ENCODE measurements at regions not wholly inside any gene's neighbourhood (a gene's known extent, or its start where the extent isn't known, plus 50 kb on each side); places are given as distances from the start of the nearest gene placed in this dataset.

DNA sequence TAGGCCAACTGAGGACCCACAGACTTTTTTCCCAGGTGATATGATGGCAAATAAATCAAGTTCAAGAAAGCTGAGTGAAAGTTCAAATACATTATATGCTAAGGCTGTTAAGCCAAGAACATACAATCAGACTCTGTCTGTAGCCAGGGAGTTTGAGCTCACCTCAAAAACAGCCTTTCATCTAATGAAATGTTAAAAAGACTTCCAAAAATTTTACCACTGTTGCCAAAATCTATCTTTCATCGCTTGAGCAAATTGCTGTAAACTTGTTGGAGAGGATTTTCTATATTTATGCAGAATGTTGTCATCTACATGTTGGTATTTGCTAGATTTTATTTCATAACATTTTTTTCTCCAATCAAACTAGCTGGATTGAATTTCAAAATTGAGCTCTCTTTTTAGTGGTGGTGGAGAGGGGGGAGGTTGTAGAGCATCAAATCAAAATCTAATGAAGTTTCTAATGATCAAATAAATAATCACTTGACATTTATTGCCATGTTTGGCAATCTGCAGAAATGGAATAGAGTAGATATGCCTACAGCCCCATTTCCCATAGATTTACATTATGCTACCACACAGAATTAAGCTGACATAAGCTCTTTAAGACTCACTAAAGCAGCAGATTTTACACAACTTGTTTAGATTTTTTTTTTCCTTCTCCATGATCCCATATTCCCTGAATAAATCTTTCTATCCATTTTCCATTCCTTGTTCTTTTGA is 828.9 kb upstream of the ZNF608 start:
- no peaks in the 10 kb centered on the region for H3K9me3 ChIP-seq
- DNase-seq: no peak
- intact Hi-C loops (cut with DNase I): no loop called here
- 85 to 91% methylated on average over 1 of the region's 1 CpG for WGBS, 2 donors
- H3K27me3 ChIP-seq: no peaks in the 10 kb centered on the region
- H3K27ac ChIP-seq: no peak overlapping the region
- no peak overlapping the region for H3K4me3 ChIP-seq (replicated peaks in 1 of 3)
- TF ChIP-seq POLR2A (IDR thresholded peaks at IDR 0.05): no peak
- TF ChIP-seq, protein P1, sequence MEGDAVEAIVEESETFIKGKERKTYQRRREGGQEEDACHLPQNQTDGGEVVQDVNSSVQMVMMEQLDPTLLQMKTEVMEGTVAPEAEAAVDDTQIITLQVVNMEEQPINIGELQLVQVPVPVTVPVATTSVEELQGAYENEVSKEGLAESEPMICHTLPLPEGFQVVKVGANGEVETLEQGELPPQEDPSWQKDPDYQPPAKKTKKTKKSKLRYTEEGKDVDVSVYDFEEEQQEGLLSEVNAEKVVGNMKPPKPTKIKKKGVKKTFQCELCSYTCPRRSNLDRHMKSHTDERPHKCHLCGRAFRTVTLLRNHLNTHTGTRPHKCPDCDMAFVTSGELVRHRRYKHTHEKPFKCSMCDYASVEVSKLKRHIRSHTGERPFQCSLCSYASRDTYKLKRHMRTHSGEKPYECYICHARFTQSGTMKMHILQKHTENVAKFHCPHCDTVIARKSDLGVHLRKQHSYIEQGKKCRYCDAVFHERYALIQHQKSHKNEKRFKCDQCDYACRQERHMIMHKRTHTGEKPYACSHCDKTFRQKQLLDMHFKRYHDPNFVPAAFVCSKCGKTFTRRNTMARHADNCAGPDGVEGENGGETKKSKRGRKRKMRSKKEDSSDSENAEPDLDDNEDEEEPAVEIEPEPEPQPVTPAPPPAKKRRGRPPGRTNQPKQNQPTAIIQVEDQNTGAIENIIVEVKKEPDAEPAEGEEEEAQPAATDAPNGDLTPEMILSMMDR (IDR thresholded peaks at IDR 0.05): no peak
- H3K4me1 ChIP-seq: peaks cover 15 to 25% of the 10 kb centered on the region in 2 donors
- H3K36me3 ChIP-seq: no peaks in the 10 kb centered on the region

DNA sequence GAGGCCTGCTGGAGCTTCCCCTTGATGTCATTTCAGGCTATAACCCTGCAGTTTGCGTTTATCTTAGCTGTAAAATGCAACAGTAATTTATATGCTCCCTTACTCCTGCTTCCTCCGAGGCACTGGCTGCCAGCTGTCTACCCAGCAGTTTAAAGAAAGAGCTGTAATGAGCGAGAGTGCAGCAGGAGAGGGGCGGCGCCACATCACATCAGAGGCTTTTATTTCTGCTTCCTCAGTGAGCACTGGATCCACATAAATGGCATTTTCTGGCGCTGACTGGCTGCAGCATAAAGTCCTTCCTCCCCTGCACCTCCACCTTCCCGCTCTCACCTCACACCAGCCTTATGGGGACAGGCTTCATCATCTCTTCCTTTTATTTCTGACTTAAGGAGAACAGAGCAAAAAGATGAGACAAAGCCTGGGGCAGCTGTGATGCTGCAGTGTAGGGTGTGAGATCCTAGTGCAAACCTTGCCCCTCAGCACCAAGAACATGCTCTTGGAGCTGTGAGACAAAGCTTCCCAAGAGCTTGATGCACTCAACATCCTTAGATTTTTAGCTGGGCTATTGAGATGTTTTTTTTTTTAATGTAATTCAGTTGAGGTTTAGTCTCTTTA is 829.6 kb upstream of the ZNF608 start:
- no peak overlapping the region for H3K4me3 ChIP-seq (replicated peaks in 1 of 3)
- H3K36me3 ChIP-seq: no peaks in the 10 kb centered on the region
- intact Hi-C loops (cut with DNase I): no loop called here
- H3K9me3 ChIP-seq: no peaks in the 10 kb centered on the region
- 45 to 54% methylated on average over 7 of the region's 7 CpGs for whole genome bisulfite sequencing, 2 donors
- H3K27me3 ChIP-seq: no peaks in the 10 kb centered on the region
- H3K4me1 ChIP-seq: peaks cover 15 to 31% of the 10 kb centered on the region in 2 donors
- peak overlapping the region in 1 of 3 donors; percentile 10 for H3K27ac ChIP-seq
- no peak for TF ChIP-seq POLR2A (IDR thresholded peaks at IDR 0.05)
- TF ChIP-seq, protein P1 (IDR thresholded peaks at IDR 0.05): no peak
- peak; percentile 6 to 23 for DNase-seq

DNA sequence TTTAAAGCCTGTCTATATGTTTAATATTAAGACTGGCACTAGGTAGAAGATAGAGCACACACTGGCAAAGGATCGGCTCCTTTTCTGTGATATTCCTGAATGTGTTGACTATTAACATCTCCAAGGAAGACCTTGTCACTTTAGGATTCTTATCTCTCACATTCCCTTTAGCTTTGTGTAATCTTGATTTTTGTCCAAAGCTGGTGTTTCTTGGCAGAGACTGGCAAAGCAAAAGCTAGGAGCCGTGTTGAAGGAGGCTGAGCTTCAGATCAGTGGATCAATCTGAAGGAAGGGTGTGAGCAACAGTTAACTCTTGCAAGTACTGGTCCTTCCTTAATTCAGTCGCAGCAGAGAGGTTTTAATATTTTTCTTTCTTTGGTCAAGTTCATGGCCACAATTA is 830.4 kb upstream of the ZNF608 start:
- DNase-seq: peak in 1 of 2 donors; percentile 18
- Histone ChIP-seq H3K27me3 (no peaks in the 10 kb centered on the region), H3K27ac (peak overlapping the region in 1 of 3 donors; percentile 10), H3K4me1 (peaks cover 19 to 34% of the 10 kb centered on the region in 2 donors), H3K9me3 (no peaks in the 10 kb centered on the region), H3K36me3 (no peaks in the 10 kb centered on the region), H3K4me3 (replicated peaks in 1 of 3) (no peak overlapping the region)
- 33 to 45% methylated on average over 3 of the region's 3 CpGs for WGBS, 2 donors
- intact Hi-C loops (cut with DNase I): no loop called here
- no peak for TF ChIP-seq POLR2A (IDR thresholded peaks at IDR 0.05)
- TF ChIP-seq, protein P1 (IDR thresholded peaks at IDR 0.05): no peak

DNA sequence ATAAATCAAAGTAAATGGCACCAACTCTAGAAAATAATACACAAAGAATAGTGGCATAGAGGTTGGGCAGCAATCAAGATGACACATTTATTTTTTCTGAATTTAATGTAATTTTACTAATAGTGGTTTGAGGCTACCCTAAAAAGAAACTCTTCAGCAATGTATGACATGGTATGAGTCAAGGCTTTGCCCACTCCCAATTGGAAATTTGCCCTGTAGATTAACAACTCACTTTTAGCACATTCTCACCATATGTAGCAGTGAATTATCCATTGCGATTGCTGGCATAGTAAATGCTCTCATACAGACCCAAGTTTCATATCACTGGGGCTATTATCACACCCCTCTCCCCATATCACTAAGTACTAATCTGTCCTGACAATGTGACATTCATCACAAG is 832.1 kb upstream of the ZNF608 start:
- WGBS, 2 donors: 91 to 97% methylated on average over 1 of the region's 1 CpG
- Histone ChIP-seq H3K27ac (no peak overlapping the region), H3K36me3 (no peaks in the 10 kb centered on the region), H3K4me1 (peaks cover 25 to 47% of the 10 kb centered on the region in 2 donors), H3K27me3 (no peaks in the 10 kb centered on the region), H3K4me3 (replicated peaks in 1 of 3) (no peak overlapping the region), H3K9me3 (no peaks in the 10 kb centered on the region)
- DNase-seq: no peak
- intact Hi-C loops (cut with DNase I): no loop called here
- TF ChIP-seq POLR2A (IDR thresholded peaks at IDR 0.05): no peak
- TF ChIP-seq, protein P1 (IDR thresholded peaks at IDR 0.05): no peak

DNA sequence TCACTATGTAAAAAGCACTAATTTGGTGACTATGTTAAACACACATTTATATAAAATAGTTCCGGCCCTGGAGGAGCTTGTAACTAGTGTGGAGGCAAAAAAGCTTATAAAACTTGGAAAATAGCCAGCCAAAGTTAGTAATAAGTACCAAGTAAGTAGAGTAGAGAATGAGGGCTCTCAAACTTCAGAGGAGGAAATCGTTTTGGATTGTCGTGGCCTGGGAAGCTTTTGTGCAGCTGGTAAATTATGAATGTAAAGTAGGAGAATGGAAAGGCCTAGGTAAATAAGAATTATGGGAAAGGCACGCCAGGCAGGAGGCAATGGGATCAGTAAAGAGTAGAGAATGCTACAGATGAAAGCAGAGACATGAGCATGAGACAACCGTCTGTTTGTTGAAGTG is 832.7 kb upstream of the ZNF608 start:
- WGBS, 2 donors: 39 to 45% methylated on average over 5 of the region's 5 CpGs
- Histone ChIP-seq H3K9me3 (no peaks in the 10 kb centered on the region), H3K4me3 (replicated peaks in 1 of 3) (no peak overlapping the region), H3K36me3 (no peaks in the 10 kb centered on the region), H3K4me1 (peaks cover 32 to 47% of the 10 kb centered on the region in 2 donors), H3K27ac (peak overlapping the region in 1 of 3 donors; percentile 41), H3K27me3 (no peaks in the 10 kb centered on the region)
- intact Hi-C loops (cut with DNase I): no loop called here
- peak in 1 of 2 donors; percentile 5 for DNase-seq
- TF ChIP-seq, protein P1 (IDR thresholded peaks at IDR 0.05): no peak
- TF ChIP-seq POLR2A (IDR thresholded peaks at IDR 0.05): no peak
